Omental fat pad (tissue), 3 donors: ENCODE measurements at regions not wholly inside any gene's neighbourhood (a gene's known extent, or its start where the extent isn't known, plus 50 kb on each side); places are given as distances from the start of the nearest gene placed in this dataset.

Experiments used
- ATAC-seq: fragments of 150-250 bp; one replicate; pipeline ENCODE4 v1.9.1; 2016; ENCODE audit warnings: mild to moderate bottlenecking, moderate library complexity; ENCODE audit not compliant: low FRiP score
- DNase-seq: peaks from one replicate; pipeline ENCODE4 v3.0.0-alpha.2; 2019; ENCODE audit warnings: low spot score
- CTCF ChIP-seq, 3 donors: fragments of 450-650 bp; IDR thresholded peaks; one replicate each; pipeline ENCODE4 v1.5.1; 2016 to 2017; ENCODE audit warnings: antibody characterized with exemption in 3 of 3, mild to moderate bottlenecking in 3 of 3, moderate library complexity in 2 of 3

- DNase-seq (no peak), ATAC-seq (no peak)
- TF ChIP-seq CTCF (IDR thresholded peaks at IDR 0.05): no peak
These were observed 142.5 kb upstream of the DNAJC10 start for GRCh38 chr2:182573553-182573952.

GRCh38 chr2:182577816-182578215 is 138.2 kb upstream of the DNAJC10 start:
- ATAC-seq (no peak), DNase-seq (no peak)
- TF ChIP-seq CTCF (IDR thresholded peaks at IDR 0.05): no peak

GRCh38 chr2:182581196-182581935 is 134.7 kb upstream of the DNAJC10 start:
- ATAC-seq (no peak), DNase-seq (no peak)
- TF ChIP-seq CTCF (IDR thresholded peaks at IDR 0.05): no peak

GRCh38 chr2:182584462-182584861 is 131.6 kb upstream of the DNAJC10 start:
- no peak for TF ChIP-seq CTCF (IDR thresholded peaks at IDR 0.05)
- ATAC-seq (no peak), DNase-seq (no peak)

GRCh38 chr2:182585001-182585400 is 131.1 kb upstream of the DNAJC10 start:
- no peak for DNase-seq
- TF ChIP-seq CTCF (IDR thresholded peaks at IDR 0.05): no peak
- no peak for ATAC-seq

GRCh38 chr2:182585430-182585829 is 130.6 kb upstream of the DNAJC10 start:
- DNase-seq (no peak), ATAC-seq (no peak)
- no peak for TF ChIP-seq CTCF (IDR thresholded peaks at IDR 0.05)

- DNase-seq (no peak), ATAC-seq (no peak)
- TF ChIP-seq CTCF (IDR thresholded peaks at IDR 0.05): no peak
These were observed 129.6 kb upstream of the DNAJC10 start for GRCh38 chr2:182586426-182586825.
